ENCODE measurements at regions not wholly inside any gene's neighbourhood (a gene's known extent, or its start where the extent isn't known, plus 50 kb on each side); places are given as distances from the start of the nearest gene placed in this dataset.

DNA sequence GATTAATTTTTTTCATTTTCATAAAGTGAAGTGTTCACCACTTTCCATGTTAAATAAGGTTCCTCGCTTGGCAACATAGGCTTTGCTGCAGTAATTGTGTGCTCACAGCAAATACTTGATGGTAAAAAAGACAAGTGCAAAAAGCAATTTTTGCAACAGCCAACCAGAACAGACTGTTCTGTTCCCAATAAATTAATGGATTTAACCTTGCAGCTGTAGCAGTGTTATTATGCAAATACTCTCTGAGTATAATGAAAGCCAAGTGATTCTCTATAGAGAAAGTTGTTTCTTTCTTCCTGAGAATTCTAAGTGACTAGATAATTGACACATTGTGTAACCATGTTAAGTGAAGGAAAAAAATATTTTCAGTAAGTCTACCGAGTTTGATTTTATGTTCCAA is 183.7 kb upstream of the NAALADL2 start:
- no peak for DNase-seq

DNA sequence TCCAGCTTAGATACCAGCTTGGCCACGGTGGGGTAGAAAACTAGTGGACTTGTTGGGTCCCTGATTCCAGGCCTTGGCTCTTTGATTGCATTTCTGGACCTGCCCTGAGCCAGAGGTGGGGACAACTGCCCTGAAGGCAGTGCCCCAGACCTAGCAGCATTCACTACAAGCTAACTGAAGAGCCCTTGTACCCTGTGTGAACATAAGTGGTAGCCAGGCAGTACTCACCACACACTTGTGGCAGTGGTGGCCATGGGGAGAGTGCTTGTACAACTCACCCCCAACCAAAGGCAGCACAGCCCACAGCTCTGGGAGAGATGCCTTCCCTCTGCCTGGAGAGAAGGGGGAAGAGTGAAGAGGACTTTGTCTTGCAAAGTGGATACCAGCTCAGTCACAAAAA is 177.3 kb upstream of the NAALADL2 start:
- DNase-seq: no peak

- no peak for DNase-seq
Measured at GRCh38 chr3:174685796-174686195, 173.3 kb upstream of the NAALADL2 start.

GRCh38 chr3:174697310-174697709 is 161.8 kb upstream of the NAALADL2 start:
- DNase-seq: no peak

GRCh38 chr3:174700736-174701135 is 158.4 kb upstream of the NAALADL2 start:
- no peak for DNase-seq

DNA sequence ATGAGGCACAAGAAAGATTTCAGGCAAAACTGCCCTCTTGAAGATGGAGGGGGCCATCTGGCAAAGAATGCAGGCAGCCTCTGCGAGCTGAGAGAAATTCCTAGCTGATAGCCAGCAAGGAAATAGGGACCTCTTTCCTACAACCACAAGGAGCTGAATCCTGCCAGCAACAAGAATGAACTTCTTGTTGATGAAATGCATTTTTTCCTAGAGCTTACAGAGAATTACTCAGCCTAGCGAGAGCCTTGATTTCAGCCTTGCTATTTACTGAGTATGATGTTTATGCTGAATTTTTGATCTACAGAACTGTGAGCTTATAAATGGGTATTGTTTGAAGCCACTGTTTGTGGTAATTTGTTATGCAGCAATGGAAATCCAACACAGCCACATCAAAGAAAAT is 148.5 kb upstream of the NAALADL2 start:
- DNase-seq: no peak

- no peak for DNase-seq
Measured at GRCh38 chr3:174715386-174715785, 143.7 kb upstream of the NAALADL2 start.

- DNase-seq: no peak
Measured at GRCh38 chr3:174716956-174717505, 142.1 kb upstream of the NAALADL2 start.

DNA sequence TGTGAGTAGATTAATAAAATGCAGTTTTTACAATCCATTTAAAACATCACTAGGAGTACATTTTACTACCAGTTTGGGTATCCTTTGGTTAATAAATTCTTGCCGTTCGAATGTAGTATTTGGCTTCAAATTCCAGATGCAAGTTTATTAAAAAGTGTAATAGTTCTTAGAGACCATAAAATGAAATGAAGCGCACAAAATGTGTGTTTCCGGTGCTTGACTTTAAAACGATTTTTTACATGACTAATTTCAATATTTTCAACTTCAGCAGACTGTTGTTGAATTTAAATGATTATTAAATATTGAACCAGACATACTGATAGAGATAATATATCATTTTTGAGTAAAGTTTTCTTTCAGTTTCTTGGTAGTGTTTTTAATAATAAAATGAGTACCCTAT is 138.4 kb upstream of the NAALADL2 start:
- DNase-seq: no peak

- DNase-seq: no peak
Measured at GRCh38 chr3:174725303-174725702, 133.8 kb upstream of the NAALADL2 start.

DNA sequence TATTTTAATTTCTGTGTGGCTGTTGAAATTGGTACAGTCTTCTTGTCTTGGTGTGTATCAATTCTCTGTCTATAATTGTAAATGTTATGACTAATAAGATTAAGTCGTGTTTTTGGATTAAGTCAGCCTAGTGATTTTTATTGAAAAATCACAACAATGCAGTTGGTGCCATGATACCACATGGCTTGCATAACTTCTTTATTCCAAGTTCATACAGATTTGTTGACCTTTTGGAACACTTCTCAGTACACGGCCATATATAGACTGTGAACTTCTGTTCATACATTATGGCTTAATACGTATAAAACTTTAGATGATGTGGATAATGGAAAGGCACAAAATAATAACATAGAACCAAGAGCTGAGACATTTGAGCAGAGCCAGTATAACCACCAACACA is 121.2 kb upstream of the NAALADL2 start:
- no peak for DNase-seq

- no peak for DNase-seq
Measured at GRCh38 chr3:174749143-174749542, 110.0 kb upstream of the NAALADL2 start.

DNA sequence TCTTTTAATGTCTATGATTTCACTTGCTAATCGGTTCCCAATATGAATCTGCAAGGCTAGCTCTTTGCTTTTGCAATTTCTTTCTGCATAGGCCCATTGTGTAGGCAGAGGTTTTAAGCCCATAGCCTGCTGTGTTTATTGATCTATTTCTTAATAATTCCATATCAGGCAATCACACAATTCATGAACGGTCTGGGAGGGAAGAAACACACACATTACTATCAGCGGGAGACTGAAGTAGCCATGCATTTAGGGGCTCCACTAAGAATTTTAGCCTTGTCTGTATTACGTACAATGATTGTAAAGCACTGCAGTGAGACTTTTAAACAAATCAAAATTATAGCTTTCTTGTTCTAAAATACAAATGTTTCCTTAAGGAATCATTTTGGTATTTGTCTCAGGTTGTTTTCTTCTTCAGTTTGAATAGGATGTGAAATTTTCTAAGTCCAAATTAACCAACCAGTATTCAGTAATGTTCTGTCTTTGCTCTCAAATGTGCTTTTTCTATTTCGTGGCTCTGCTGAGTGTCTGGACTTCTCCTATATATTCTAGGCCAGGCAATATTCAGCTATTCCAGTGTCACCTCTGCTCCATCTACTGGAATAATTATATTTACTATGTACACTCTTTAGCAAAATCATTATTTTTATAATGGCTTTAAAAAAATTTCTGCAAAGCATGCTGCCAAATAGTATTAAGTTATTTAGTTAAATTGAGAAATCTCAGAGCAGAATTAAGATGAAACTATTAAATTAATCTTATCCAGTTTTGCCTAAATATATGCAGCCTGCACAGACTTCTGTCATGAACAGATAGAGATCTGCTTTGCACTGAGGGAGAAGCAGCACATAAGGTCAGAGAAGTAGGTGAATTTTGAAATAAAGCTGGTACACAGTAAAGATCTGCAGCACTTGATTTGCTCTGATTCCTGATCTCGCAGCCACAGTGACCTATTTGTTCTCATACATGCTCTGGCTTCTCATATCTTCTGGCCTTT is 103.0 kb upstream of the NAALADL2 start:
- DNase-seq: no peak

DNA sequence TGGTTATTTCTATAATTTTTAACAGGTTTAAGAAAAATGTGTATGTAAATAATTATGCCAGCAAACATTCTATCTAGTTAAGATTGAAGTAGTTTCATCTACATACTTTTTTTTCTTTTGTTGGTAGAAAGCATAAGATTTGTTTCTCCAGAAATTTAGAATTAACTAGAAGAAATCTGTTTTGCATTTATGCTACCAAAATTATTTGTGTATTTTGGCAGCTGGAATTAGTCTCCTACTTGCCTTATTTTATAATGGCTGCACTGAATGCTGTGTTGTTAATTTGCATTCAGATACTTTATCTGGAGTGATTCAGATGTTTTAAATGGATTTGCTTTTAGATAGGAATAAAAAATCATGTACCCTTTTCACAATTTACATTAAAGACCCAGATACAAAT is 100.2 kb upstream of the NAALADL2 start:
- no peak for DNase-seq

DNA sequence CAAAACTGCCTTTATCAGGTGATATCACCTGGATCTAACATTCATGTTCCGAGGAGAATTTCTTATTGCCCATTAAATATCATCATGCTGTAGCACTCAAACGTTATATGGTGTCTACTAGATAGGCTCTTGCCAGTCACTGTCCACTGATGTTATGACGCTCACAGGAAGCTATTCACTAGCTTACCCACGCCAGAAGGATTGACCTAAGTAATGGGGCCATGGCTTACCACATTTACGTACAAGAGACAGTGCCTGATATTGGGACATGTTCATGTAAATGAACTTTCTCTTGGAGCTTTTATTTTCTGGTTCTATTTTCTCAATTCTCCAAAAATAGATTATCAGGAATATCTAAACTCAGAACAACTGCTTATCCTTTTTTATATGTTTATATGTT is 91.7 kb upstream of the NAALADL2 start:
- DNase-seq: no peak

DNA sequence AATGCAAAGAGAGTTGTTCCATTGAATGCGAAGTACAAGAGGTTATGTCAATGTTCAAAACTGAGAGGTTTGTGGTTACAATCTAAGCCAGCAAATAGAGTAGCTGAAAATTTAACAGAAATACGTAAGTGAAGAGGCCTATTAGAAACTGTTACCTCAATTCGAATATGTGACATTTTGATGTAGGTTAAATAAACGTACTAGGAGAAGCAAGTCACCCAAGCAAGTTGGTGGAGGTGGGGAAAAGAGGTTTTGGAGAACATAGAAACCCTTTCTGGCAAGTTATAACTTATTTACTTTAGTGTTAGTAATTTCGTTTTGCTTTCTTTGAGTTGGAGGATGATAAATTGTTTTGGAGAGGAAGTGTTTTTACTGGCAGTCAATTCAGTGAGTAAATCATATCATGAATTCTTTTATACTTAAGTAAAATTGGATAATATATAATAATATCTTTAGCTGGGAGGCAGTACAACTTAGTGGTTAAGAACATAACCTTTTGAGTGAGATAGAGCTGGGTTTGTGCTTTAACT is 91.2 kb upstream of the NAALADL2 start:
- DNase-seq: no peak

DNA sequence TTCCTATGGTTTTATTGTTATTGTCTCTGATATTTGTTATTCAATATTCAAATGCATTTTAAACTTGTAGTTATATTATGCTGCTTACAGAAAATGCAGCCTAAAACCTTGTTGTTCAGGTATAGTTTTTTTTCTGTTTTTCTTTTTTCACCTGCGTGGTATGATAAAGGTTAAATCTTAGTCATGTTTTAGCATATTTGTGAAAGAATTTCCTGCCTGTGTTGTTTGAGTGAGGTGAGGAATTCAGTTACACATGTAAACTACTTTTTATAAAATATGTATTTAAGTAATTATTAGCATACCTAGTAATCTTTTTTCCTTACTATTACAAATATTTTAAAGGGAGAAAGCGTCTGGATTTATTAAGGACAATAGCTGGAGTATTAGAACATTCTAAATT is 90.0 kb upstream of the NAALADL2 start:
- no peak for DNase-seq

- no peak for DNase-seq
Measured at GRCh38 chr3:174775603-174776002, 83.5 kb upstream of the NAALADL2 start.

- no peak for DNase-seq
Measured at GRCh38 chr3:174776123-174776522, 83.0 kb upstream of the NAALADL2 start.

GRCh38 chr3:174776636-174777035 is 82.5 kb upstream of the NAALADL2 start:
- no peak for DNase-seq

DNA sequence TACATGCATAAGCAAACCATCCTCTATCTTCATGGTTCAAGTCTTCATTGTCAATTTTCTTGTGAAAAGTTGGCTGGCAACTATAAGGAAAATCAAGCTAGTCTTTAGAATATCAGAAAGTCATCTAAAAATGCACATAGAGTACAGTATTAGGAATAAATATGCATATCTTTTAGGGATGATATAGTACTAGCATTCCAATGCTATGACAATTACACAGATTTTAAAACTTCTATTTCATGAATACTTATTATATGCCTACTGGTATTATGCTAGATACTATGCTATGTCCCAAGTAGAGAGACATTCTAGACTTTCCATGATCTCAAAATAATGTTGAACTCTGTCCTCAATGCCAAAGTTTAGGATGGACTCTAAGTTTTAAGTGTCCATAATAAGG is 81.3 kb upstream of the NAALADL2 start:
- DNase-seq: no peak

- DNase-seq: no peak
Measured at GRCh38 chr3:174783502-174783901, 75.6 kb upstream of the NAALADL2 start.

GRCh38 chr3:174784206-174784934 is 74.8 kb upstream of the NAALADL2 start:
- DNase-seq: no peak

DNA sequence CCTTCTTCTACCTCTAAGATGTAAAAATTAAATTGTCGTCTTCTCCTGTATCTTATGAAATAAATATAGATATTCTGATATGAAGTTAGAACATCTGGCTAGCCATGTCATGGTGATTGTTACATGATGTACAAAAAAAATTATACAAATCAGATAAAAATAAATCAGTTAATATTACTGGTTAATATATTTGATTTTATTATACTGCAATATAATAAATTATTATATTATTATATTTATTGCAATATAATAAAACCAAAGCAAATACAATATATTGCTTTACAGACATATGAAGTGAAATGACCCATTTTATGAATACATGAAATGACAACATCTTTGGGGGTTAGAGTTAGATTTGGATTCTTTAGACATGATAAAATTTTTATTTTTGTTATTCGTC is 72.3 kb upstream of the NAALADL2 start:
- DNase-seq: no peak

Measured in activated CD4-positive, alpha-beta T cell treated with anti-CD3 and anti-CD28 coated beads, Interleukin-2, amount 50 U/mL, for 48 hours (primary cell).